MM.1S (cell line): ENCODE measurements at regions not wholly inside any gene's neighbourhood (a gene's known extent, or its start where the extent isn't known, plus 50 kb on each side); places are given as distances from the start of the nearest gene placed in this dataset.

Experiments
- DNase-seq: peaks from one replicate; pipeline ENCODE4 v3.0.0-alpha.2; 2015
- H2AFZ ChIP-seq: fragments of 300-600 bp; sonication (generic); 2 replicates; pipeline ENCODE4 v1.6.0; 2016; ENCODE audit warnings: antibody characterized with exemption, low read length
- H3F3A ChIP-seq: fragments of 300-600 bp; sonication (generic); 2 replicates; pipeline ENCODE4 v1.6.1; 2016; ENCODE audit warnings: mild to moderate bottlenecking, antibody characterized with exemption, low read length, moderate library complexity, mixed read lengths; ENCODE audit not compliant: insufficient read depth
- H3K27ac ChIP-seq: fragments of 300-600 bp; sonication (generic); 2 replicates; pipeline ENCODE4 v1.5.1; 2016; ENCODE audit warnings: mild to moderate bottlenecking, low read length
- H3K27me3 ChIP-seq: fragments of 300-600 bp; sonication (generic); replicated peaks from 2 replicates; pipeline ENCODE4 v1.6.0; 2016; ENCODE audit warnings: low read length; ENCODE audit not compliant: insufficient read depth
- H3K36me3 ChIP-seq: fragments of 300-600 bp; sonication (generic); replicated peaks from 2 replicates; pipeline ENCODE4 v1.6.1; 2016; ENCODE audit warnings: mild to moderate bottlenecking, low read length, mixed read lengths; ENCODE audit not compliant: insufficient read depth
- H3K4me1 ChIP-seq: fragments of 300-600 bp; sonication (generic); 2 replicates; pipeline ENCODE4 v1.6.1; 2016; ENCODE audit warnings: low read length, mixed read lengths
- H3K4me2 ChIP-seq: fragments of 300-600 bp; sonication (generic); 2 replicates; pipeline ENCODE4 v1.6.0; 2016; ENCODE audit warnings: low read depth, low read length
- H3K4me3 ChIP-seq: fragments of 300-600 bp; sonication (generic); 2 replicates; pipeline ENCODE4 v1.5.1; 2016; ENCODE audit warnings: low read length, mixed read lengths
- H3K79me2 ChIP-seq: fragments of 300-600 bp; sonication (generic); 2 replicates; pipeline ENCODE4 v1.6.1; 2016; ENCODE audit warnings: mixed run types, low read length, mixed read lengths
- H3K9ac ChIP-seq: fragments of 300-600 bp; sonication (generic); 2 replicates; pipeline ENCODE4 v1.6.1; 2016; ENCODE audit warnings: low read length, mixed read lengths
- H3K9me2 ChIP-seq: fragments of 300-600 bp; sonication (generic); replicated peaks from 2 replicates; pipeline ENCODE4 v1.6.1; 2016; ENCODE audit warnings: mild to moderate bottlenecking, low read length, mixed read lengths; ENCODE audit not compliant: insufficient read depth
- H3K9me3 ChIP-seq: fragments of 300-600 bp; sonication (generic); replicated peaks from 2 replicates; pipeline ENCODE4 v1.6.1; 2016; ENCODE audit warnings: mild to moderate bottlenecking, low read length, mixed read lengths; ENCODE audit not compliant: insufficient read depth
- H4K20me1 ChIP-seq: fragments of 300-600 bp; sonication (generic); 2 replicates; pipeline ENCODE4 v1.6.1; 2016; ENCODE audit warnings: mild to moderate bottlenecking, low read length, moderate library complexity, mixed read lengths; ENCODE audit not compliant: insufficient read depth
- CTCF ChIP-seq: fragments of 300-600 bp; sonication (generic); IDR thresholded peaks from 2 replicates; pipeline ENCODE4 v1.5.1; 2016; ENCODE audit warnings: antibody characterized with exemption, low read length, mixed read lengths
- EZH2 ChIP-seq: fragments of 300-600 bp; sonication (generic); optimal IDR thresholded peaks from 2 replicates; pipeline ENCODE3; 2017; ENCODE audit warnings: low read depth, mild to moderate bottlenecking, antibody characterized with exemption, low read length, mixed read lengths
- EZH2phosphoT487 ChIP-seq: fragments of 300-600 bp; sonication (generic); IDR thresholded peaks from 2 replicates; pipeline ENCODE4 v1.6.1; 2018; ENCODE audit warnings: antibody characterized with exemption, low read length

GRCh38 chr1:10936998-10937901 lies 75.2 kb upstream of the TARDBP start:
- Histone ChIP-seq H3K4me3 (no peak overlapping the region), H4K20me1 (no peaks in the 10 kb centered on the region), H3K9me2 (no peaks in the 10 kb centered on the region), H3K36me3 (no peaks in the 10 kb centered on the region), H3K9me3 (no peaks in the 10 kb centered on the region), H3K27ac (no peak overlapping the region), H2AFZ (no peak overlapping the region), H3K9ac (no peak overlapping the region), H3F3A (peaks cover 8% of the 10 kb centered on the region), H3K4me1 (peaks cover 30% of the 10 kb centered on the region), H3K27me3 (peaks cover 23% of the 10 kb centered on the region), H3K79me2 (no peaks in the 10 kb centered on the region), H3K4me2 (no peak overlapping the region)
- DNase-seq: no peak
- TF ChIP-seq EZH2phosphoT487 (no peak), EZH2 (no peak), CTCF (no peak)

GRCh38 chr1:10938741-10939417 lies 73.6 kb upstream of the TARDBP start:
- no peaks in the 10 kb centered on the region for H3K36me3 ChIP-seq
- no peaks in the 10 kb centered on the region for H3K79me2 ChIP-seq
- no peak overlapping the region for H3K4me3 ChIP-seq
- peaks cover 8% of the 10 kb centered on the region for H3F3A ChIP-seq
- no peak for TF ChIP-seq EZH2
- no peak for TF ChIP-seq CTCF
- no peak for TF ChIP-seq EZH2phosphoT487
- no peaks in the 10 kb centered on the region for H4K20me1 ChIP-seq
- H3K27ac ChIP-seq: no peak overlapping the region
- no peaks in the 10 kb centered on the region for H3K9me3 ChIP-seq
- no peak overlapping the region for H2AFZ ChIP-seq
- H3K27me3 ChIP-seq: peaks cover 38% of the 10 kb centered on the region
- H3K4me2 ChIP-seq: peak overlapping the region; percentile 52; the same call in 1 of the 2 replicates
- no peaks in the 10 kb centered on the region for H3K9me2 ChIP-seq
- no peak overlapping the region for H3K9ac ChIP-seq
- peaks cover 39% of the 10 kb centered on the region for H3K4me1 ChIP-seq
- no peak for DNase-seq

- peak; percentile 93 for DNase-seq
- H2AFZ ChIP-seq: no peak overlapping the region
- H3K27me3 ChIP-seq: peaks cover 47% of the 10 kb centered on the region
These were observed 72.6 kb upstream of the TARDBP start for GRCh38 chr1:10939654-10940450.

More at GRCh38 chr1:10939654-10940450, 72.6 kb upstream of the TARDBP start:
- Histone ChIP-seq H3K4me3 (no peak overlapping the region), H3K27ac (peak overlapping the region; percentile 60; the same call in 1 of the 2 replicates), H3K36me3 (no peaks in the 10 kb centered on the region), H3F3A (peaks cover 8% of the 10 kb centered on the region), H3K9me3 (no peaks in the 10 kb centered on the region), H3K79me2 (no peaks in the 10 kb centered on the region), H4K20me1 (no peaks in the 10 kb centered on the region), H3K9me2 (no peaks in the 10 kb centered on the region), H3K9ac (peak overlapping the region; percentile 35; the same call in 1 of the 2 replicates), H3K4me1 (peaks cover 30% of the 10 kb centered on the region), H3K4me2 (peak overlapping the region; percentile 52)
- TF ChIP-seq EZH2phosphoT487 (no peak), EZH2 (no peak), CTCF (no peak)
